GM20000 (cell line): ENCODE measurements at regions not wholly inside any gene's neighbourhood (a gene's known extent, or its start where the extent isn't known, plus 50 kb on each side); places are given as distances from the start of the nearest gene placed in this dataset.

Experiments
- DNase-seq: peaks from one replicate; pipeline ENCODE4 v3.0.0; 2012; ENCODE audit warnings: low spot score
- CTCF ChIP-seq: IDR thresholded peaks from 2 replicates; pipeline ENCODE4 v1.5.1; 2012; ENCODE audit warnings: mild to moderate bottlenecking, control low read depth; ENCODE audit errors: extremely low read depth, missing control alignments

GRCh38 chr21:41633627-41634026, 125.7 kb upstream of the TMPRSS2 start:
- no peak for DNase-seq
- TF ChIP-seq CTCF, result no peak

DNA sequence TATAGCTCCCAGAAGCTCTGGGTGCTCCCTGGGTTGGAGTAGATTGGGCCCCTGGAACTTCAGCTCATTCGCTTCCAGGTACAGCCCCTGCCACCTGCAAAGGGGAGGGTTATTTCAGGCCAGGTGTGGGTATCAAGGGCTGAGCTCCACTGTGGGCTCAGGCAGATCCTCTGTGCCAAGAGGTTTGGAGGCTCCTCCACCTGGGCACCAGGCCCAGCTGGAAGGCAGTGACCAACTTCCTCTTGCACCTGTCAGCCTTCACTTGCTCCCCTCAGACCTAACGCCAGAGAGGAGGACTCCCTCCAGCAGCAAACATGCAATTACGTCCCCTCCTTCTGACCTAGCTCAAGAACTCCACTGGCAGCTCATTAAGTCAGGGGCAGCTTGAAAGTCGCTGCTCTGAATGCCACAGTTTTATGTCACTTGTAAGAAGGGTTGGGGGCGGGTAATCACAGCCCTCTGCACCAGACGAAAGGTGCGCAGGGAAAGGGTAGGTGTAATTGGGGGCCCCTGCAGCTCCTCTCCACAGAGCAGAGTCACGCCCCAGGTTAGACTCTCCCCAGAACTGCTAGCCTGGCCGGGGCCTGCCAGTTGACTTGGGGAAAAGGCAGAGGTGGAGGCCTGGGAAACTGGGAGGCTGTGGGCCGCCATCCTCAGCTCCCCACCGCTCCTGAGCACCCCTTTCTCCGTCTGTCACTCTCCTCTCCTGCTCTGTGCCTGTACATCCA, 125.0 kb upstream of the TMPRSS2 start:
- DNase-seq, result no peak

GRCh38 chr21:41631564-41632461, 123.9 kb upstream of the TMPRSS2 start:
- TF ChIP-seq CTCF, result no peak
- no peak for DNase-seq

More for the DNA sequence above, 125.0 kb upstream of the TMPRSS2 start:
- no peak for TF ChIP-seq CTCF

GRCh38 chr21:41630917-41631316, 123.0 kb upstream of the TMPRSS2 start:
- no peak for DNase-seq
- no peak for TF ChIP-seq CTCF

GRCh38 chr21:41630249-41630648, 122.3 kb upstream of the TMPRSS2 start:
- DNase-seq, result no peak
- TF ChIP-seq CTCF, result no peak

- DNase-seq, result no peak
- no peak for TF ChIP-seq CTCF
These were observed 120.3 kb upstream of the TMPRSS2 start for GRCh38 chr21:41628256-41628655.

- TF ChIP-seq CTCF, result no peak
- no peak for DNase-seq
These were observed 119.5 kb upstream of the TMPRSS2 start for GRCh38 chr21:41627428-41627827.
